ENCODE measurements at regions not wholly inside any gene's neighbourhood (a gene's known extent, or its start where the extent isn't known, plus 50 kb on each side); places are given as distances from the start of the nearest gene placed in this dataset.

- peaks cover 23% of the 10 kb centered on the region for H3K4me1 Mint-ChIP-seq
Observed at GRCh38 chr2:8133363-8133762, 548.5 kb upstream of the ID2 start.

GRCh38 chr2:8133913-8134472, 547.9 kb upstream of the ID2 start:
- peaks cover 1 to 8% (median 4%) of the 10 kb centered on the region in 3 donors for H3K27me3 Mint-ChIP-seq (ENCODE audit: low read depth in 3 of 3)
- H2AFZ ChIP-seq (ENCODE audit: insufficient read depth, low read depth, low read length, poor library complexity, severe bottlenecking) = peak overlapping the region; percentile 40
- no peak overlapping the region for H3K4me2 ChIP-seq (replicated peaks; ENCODE audit: extremely low read depth, low read length, poor library complexity, severe bottlenecking)
- no peaks in the 10 kb centered on the region for H3K27me3 ChIP-seq (ENCODE audit: control insufficient read depth in 2 of 2, insufficient read depth in 2 of 2, low read length in 2 of 2)
- H3K36me3 ChIP-seq (replicated peaks in 1 of 2; ENCODE audit: control insufficient read depth in 1 of 2, insufficient read depth in 2 of 2, low read length in 2 of 2) = no peaks in the 10 kb centered on the region
- no peak overlapping the region for H3K27ac ChIP-seq (ENCODE audit: low read depth in 1 of 2, low read length in 2 of 2)
- H3K9me3 ChIP-seq (replicated peaks in 1 of 2; ENCODE audit: control insufficient read depth in 1 of 2, insufficient read depth in 1 of 2, low read length in 2 of 2) = no peaks in the 10 kb centered on the region
- H3K9ac ChIP-seq (ENCODE audit: insufficient read depth, low read length, poor library complexity, severe bottlenecking) = no peak overlapping the region
- 87% methylated on average over 8 of the region's 11 CpGs for WGBS (ENCODE audit: insufficient coverage)
- peaks cover 0 to 5% (median 3%) of the 10 kb centered on the region in 7 donors for H3K9me3 Mint-ChIP-seq
- H4K20me1 ChIP-seq (ENCODE audit: insufficient read depth, low read length) = no peaks in the 10 kb centered on the region
- H3K4me3 Mint-ChIP-seq = no peak overlapping the region
- peaks cover 25 to 36% of the 10 kb centered on the region in 2 donors for H3K4me1 ChIP-seq (ENCODE audit: control insufficient read depth in 1 of 2, insufficient read depth in 2 of 2, low read length in 2 of 2)
- DNase-seq = no peak
- TF ChIP-seq CTCF (IDR thresholded peaks at IDR 0.05) = no peak
- no peaks in the 10 kb centered on the region for H3K79me2 ChIP-seq (ENCODE audit: insufficient read depth, low read length)
- no peak overlapping the region for H3K4me3 ChIP-seq (replicated peaks in 1 of 3; ENCODE audit: low read depth in 2 of 3, low read length in 3 of 3)
- no peaks in the 10 kb centered on the region for H3K36me3 Mint-ChIP-seq
- H3K4me1 Mint-ChIP-seq = peaks cover 26% of the 10 kb centered on the region
- intact Hi-C loops (cut with micrococcal nuclease) = no loop called here
- H3K27ac Mint-ChIP-seq = peak overlapping the region in 1 of 7 donors; percentile 18

More at GRCh38 chr2:8133363-8133762, 548.5 kb upstream of the ID2 start:
- no peak for DNase-seq
- H3K36me3 ChIP-seq (replicated peaks in 1 of 2; ENCODE audit: control insufficient read depth in 1 of 2, insufficient read depth in 2 of 2, low read length in 2 of 2) = no peaks in the 10 kb centered on the region
- no peaks in the 10 kb centered on the region for H4K20me1 ChIP-seq (ENCODE audit: insufficient read depth, low read length)
- intact Hi-C loops (cut with micrococcal nuclease) = no loop called here
- H3K4me3 Mint-ChIP-seq = no peak overlapping the region
- peaks cover 23 to 32% of the 10 kb centered on the region in 2 donors for H3K4me1 ChIP-seq (ENCODE audit: control insufficient read depth in 1 of 2, insufficient read depth in 2 of 2, low read length in 2 of 2)
- H2AFZ ChIP-seq (ENCODE audit: insufficient read depth, low read depth, low read length, poor library complexity, severe bottlenecking) = no peak overlapping the region
- TF ChIP-seq CTCF (IDR thresholded peaks at IDR 0.05) = no peak
- no peaks in the 10 kb centered on the region for H3K36me3 Mint-ChIP-seq
- peaks cover 1 to 8% (median 4%) of the 10 kb centered on the region in 3 donors for H3K27me3 Mint-ChIP-seq (ENCODE audit: low read depth in 3 of 3)
- no peak overlapping the region for H3K4me2 ChIP-seq (replicated peaks; ENCODE audit: extremely low read depth, low read length, poor library complexity, severe bottlenecking)
- H3K27me3 ChIP-seq (ENCODE audit: control insufficient read depth in 2 of 2, insufficient read depth in 2 of 2, low read length in 2 of 2) = no peaks in the 10 kb centered on the region
- H3K27ac Mint-ChIP-seq = no peak overlapping the region
- no peak overlapping the region for H3K27ac ChIP-seq (ENCODE audit: low read depth in 1 of 2, low read length in 2 of 2)
- 80% methylated on average over 1 of the region's 11 CpGs for WGBS (ENCODE audit: insufficient coverage)
- H3K4me3 ChIP-seq (replicated peaks in 1 of 3; ENCODE audit: low read depth in 2 of 3, low read length in 3 of 3) = no peak overlapping the region
- H3K9me3 ChIP-seq (replicated peaks in 1 of 2; ENCODE audit: control insufficient read depth in 1 of 2, insufficient read depth in 1 of 2, low read length in 2 of 2) = no peaks in the 10 kb centered on the region
- no peak overlapping the region for H3K9ac ChIP-seq (ENCODE audit: insufficient read depth, low read length, poor library complexity, severe bottlenecking)
- H3K79me2 ChIP-seq (ENCODE audit: insufficient read depth, low read length) = no peaks in the 10 kb centered on the region
- H3K9me3 Mint-ChIP-seq = peaks cover 2 to 5% (median 3%) of the 10 kb centered on the region in 7 donors

Measured in CD14-positive monocyte (primary cell).